Hematopoietic multipotent progenitor cell treated with erythropoietin and hydrocortisone succinate and interleukin-3 and kit ligand, for 8 days (in vitro differentiated cells): ENCODE measurements at regions not wholly inside any gene's neighbourhood (a gene's known extent, or its start where the extent isn't known, plus 50 kb on each side); places are given as distances from the start of the nearest gene placed in this dataset.

Experiments used
- DNase-seq: peaks from one replicate; pipeline ENCODE4 v3.0.0-alpha.2; 2015

DNA sequence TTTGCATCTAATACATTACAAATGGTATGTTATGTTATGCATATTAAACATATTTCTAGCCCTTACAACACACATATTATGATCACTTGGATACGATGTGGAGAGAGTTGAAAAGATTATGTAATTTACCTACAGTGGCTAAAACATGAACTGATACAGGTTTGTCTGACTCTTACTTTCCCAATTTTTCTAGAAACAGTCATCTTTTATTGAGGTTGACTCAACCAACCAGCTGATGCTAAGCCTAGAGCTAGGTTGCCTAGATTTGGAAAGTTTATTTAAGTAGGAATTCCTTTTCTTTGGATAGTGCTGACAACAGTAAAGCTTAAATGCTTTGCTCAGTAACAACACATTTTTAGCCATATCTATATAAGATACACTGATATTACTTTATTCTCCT lies 1215.1 kb downstream of the ADGRL3 start:
- DNase-seq: no peak

DNA sequence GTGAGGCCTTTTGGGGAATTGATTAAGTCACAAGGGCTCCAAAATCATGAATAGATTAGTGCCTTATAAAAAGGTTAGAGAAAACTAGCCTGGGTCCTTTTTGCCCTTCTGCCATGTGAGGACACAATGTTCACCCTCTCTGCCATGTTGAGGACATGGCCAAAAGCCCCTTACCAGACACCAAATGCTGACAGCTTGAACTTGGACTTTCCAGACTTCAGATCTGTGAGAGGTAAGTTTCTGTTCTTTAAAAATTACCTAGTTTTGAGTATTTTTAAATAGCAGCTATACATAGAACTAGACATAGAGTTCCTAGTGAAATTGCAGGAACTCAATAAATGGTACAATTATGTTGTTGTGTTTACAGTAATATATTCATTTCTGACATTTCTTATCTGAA lies 1214.4 kb downstream of the ADGRL3 start:
- DNase-seq: no peak

DNA sequence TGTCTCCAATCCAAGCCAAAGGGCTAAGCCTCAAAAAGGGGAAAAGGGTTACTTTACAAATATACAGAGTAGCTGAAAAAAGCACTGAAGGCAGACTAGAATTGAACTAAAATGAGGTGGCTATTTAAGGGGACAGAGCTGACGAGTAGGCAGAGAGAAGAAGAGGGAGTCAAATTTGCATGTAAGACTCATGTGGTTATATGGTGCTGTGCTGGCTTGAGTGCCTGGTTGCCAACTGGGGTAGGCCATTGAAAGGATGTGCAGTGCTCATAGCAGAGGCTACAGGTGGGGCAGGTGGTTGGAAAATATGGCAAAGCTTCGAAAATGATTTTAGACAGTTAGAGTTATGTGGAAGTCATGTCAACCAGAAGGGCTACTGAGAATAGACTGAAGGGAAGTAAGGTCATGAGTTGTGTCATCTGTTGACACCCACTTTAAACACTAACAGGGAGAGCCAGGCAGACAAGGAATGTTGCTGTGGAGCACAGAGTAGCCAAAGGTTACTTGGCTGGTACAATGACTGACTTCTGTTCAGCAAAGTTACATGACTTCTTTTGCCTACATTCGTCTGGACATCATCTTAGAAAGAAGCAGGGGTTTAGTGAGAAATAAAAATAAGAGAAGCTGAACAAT lies 1210.4 kb downstream of the ADGRL3 start:
- DNase-seq: no peak

DNA sequence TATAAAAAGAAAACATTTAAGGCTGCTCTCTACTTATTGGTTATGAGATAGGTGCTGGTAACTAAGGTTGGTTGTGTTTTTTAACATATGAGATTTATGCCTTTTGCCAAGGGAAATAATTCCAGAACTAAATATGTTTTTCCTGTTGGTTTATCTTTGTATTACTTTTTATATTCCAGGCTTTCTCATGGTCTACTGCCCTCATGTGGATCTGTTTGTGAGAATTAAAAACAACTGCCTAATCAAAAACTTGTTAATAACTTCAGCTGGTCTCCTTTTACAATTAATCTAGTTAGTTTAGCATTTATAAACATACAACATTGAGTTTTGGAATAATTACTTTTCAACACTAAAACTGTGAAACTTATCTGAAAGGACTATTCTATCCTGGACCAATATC lies 1208.3 kb downstream of the ADGRL3 start:
- DNase-seq: no peak

DNA sequence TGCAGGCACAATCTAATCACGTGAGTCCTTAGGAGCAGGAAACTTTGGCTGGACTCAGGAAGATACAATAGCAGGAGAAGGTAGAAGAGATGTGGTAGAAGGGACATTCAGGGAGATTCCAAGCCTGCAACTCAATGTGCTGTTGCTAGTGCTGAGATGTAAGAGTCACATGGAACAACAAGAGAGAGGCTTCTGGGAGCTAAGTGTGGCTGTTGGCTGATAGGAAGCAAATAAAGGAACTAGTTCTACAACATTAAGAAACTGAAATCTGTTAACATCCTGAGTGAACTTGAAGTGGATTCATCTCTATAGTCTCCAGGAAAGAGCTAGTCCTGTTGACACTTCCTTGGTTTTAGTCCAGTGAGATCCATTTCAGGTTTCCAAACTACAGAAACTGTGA lies 1207.4 kb downstream of the ADGRL3 start:
- no peak for DNase-seq

DNA sequence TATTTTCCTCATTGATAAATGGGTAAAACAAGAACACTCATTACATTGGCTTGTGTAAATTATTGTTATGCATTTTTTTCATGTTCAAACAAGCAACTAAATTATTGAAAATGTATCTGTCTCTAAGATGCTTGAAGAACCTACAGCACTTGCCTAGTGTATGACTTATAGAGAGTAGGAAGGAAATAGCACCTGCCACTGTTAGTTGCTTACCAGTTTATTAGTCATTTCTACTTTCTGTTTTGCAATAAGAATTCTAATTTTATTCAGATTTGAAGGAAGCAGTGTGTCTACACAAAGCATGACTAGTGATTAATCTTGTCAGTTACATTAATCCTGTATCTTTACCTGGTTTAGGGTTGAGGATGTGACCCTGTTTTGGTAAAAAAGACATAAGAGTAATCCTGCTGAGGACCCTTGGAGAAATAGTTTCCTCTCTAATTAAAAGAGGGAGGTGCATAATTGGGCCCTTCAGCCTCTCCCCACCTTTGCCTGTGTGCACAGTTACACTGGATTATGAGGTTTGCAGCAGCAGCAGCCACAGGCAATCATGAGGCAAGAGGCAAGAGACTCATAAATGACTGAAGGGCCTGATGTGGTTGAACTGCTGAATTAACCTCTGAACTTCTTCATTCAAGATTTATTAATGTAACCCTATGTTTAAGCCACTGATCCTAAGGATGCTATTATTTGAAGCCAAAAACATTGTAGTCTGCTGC lies 1202.1 kb downstream of the ADGRL3 start:
- DNase-seq: no peak

DNA sequence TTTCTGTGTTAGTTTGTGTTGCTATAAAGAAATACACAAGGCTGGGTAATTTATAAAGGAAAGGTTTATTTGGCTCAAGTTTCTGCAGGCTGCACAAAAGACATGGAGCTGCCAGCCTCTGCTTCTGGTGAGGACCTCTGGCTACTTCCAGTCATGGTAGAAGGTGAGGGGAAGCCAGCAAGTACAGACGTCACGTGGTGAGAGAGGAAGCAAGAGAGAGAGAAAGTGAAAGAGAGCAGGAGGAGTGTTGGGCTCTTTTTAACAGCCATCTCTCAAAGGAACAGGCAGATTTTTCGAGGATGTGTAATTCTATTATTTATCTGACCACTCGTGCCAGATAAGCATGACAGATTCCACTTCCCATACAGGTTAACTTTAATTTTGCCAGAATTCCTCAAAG lies 1199.1 kb downstream of the ADGRL3 start:
- DNase-seq: no peak

DNA sequence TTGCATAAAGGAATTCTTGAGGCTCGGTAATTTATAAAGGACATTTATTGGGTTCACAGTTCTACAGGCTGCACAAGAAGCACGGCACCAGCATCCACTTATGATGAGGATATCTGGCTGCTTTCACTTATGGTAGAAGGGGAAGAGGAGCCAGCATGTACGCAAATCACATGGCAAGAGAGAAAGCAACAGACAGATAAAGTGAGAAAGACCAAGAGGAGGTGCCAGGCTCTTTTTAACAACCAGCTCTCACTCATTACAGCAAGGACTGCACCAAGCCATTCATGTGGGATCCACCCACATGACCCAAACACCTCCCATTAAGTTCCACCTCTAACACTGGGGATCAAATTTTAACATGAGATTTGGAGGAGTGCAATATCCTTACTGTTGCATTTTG lies 1198.2 kb downstream of the ADGRL3 start:
- DNase-seq: no peak

DNA sequence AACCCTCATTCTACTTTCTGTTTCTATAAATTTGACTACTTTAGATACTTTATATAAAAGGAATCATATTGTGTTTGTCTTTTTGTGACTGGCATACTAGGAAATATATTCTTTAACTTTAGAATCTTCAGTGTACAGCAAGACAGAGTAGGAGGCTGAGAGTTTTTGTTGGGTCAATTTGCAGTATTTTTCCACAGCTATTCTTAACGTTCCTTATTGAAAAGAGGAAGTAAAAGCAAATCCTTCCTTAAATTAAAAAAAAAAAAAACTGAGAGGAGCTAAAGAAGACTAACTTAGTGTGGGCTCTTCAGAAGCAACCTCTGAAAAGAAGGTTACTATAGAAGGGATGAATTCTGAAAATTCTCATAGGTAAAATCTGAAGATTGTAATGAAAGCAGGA lies 1194.6 kb downstream of the ADGRL3 start:
- no peak for DNase-seq

DNA sequence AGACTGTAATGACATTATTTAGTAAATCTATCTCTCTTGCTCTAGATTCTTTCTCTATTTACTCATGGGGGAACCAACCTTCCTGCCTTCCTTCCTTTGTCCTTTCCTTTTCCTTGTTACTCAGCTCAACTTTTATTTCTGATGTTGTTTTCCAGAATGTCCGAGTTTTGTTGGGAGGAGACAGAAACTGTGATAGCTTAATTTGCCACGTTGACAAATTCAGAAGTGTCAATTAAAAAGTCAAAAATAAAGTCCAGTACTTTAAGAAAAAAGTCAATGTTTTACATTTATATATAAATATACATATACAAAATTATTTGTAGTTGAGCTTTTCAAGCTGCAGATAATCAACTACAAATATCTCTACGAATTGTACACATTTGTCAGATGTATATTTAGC lies 1187.7 kb downstream of the ADGRL3 start:
- DNase-seq: no peak

DNA sequence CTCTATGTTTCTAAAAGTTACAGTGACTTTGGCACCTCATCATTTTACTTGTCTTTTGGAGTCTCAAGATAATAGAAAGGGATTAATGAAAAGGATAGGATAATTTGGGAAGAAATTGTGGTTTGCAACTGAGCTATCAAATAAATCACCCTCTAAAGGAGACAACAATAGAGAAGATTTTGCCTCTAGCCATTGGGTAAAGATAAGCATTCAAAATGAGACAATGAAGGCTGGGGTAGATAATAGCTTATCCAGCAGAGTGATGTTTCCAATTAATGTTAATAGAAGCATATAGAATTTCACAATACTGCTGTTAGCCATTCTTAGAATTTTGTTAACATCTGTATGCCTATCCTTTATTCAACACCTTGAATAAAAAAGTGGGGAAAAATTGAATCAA lies 1177.6 kb downstream of the ADGRL3 start:
- DNase-seq: no peak

DNA sequence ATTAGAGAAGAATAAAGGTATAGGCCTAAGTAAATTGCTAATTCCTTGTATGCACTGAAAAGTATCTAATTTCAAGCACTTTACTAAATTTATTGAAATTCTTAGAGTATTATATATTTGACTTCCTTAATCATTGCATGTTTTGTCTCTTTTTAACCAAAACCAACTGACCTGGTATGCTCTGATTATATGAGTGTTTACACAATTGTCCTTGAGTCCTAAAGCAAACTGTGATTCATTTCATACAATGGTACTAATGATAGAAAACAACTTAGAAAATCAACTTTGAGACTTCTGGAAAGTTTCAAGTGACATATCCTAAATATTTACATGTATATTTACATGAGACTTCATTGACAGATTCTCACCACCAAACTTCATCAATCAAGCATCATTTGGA lies 1177.1 kb downstream of the ADGRL3 start:
- DNase-seq: no peak

DNA sequence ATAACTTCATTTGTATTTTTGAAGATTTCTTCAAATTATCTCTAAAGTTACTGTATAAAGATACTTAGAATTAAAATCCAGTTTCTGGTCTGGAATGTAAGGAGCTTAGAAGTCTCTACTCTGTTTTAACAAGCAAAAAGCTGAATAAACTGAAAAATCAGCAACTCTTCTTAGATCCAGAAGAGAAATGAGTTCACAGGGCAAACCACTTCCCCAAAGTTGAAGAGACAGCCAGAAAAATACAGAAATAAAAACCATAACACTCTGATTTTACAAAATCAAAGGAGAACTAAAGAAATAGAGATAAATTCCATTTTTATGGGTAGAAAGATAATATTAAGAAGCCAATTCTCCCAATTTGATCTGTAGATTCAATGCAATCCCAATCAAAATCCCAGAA lies 1166.8 kb downstream of the ADGRL3 start:
- DNase-seq: no peak

DNA sequence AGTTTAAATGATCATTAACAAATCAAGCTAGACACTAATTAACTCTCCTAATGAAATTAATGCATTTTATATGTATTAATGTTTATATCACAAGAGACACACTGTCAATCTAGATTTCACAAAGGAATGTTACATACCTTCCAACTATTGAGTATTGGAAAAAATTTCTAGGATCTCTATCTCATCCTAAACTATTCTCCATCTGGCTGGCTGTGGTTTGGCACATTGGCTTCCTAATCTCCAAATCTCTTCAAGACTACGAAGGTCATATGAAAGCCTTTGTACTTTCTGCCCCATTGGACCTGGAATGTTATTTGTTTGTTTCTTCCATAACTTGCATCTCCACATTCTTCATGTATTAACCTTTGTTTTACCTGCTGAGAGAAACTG lies 1160.0 kb downstream of the ADGRL3 start:
- DNase-seq: no peak

DNA sequence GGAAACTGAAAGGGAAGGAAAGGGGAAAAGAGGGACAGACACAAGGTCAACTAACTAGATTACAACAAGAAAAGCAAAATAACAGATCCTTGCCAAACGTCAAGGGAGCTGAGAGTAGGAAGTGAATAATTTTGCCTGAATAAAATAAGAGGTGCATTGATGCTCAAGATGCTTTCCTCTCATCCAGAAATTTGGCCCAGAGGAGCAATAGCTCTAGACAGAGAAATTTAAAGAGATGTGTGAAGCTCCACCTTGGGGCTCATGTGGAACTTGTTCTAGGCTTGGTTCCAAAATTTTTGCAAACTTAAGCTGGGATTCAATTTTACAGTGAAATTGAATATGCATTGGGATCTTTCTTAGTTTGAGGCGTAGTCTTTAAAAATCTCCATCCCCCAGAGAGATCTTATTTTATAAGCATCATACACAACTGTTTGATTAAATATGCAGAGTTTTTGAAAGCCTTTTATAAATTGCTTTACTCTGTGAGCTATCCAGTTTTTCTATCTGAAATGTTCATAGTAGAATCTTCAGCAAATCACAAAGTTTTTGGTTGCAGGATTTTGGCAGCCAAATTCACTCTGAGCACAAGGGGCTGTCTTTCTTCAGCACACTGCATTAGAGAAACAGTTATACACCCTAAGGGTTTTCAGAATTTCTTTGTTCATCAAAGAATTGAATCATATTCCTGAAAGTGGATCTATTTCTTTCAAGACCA lies 1159.5 kb downstream of the ADGRL3 start:
- no peak for DNase-seq

DNA sequence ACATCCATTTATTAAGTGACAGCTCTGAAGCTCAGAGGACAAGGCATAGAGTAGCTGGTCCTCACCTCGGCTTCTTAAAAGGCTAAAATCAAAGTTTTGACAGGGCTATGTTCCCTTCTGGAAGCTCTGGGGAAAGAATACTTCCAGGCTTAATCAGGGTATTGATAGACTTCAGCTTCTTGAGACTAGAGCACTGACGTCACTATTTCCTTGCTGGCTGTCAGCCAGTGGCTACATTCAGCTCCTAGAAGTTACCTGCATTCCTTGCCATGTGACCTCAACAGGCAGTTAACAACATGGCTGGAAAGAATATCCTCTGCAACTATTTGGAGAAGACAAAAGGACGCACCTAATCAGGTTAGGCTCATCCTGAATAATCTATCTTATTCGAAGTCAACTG lies 1144.8 kb downstream of the ADGRL3 start:
- DNase-seq: no peak

DNA sequence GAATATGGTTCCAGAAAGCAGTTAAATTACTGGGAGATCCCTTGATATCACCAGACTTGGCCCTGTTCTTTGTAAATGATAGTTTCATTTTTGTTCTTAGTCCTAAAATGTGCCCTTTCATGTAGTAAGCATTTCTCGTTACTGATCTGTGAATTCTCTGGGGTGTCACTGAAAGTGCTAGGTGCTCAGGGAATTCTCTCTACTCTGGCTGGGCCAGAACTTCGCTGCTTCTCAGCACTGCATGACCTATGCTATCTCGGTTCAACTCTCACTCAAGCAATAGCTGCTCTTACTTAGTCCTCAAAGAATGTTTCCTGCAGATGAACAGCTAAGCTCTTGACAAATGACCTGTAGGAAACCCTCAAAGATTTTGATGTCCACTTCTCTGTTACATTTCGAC lies 1144.3 kb downstream of the ADGRL3 start:
- DNase-seq: no peak

DNA sequence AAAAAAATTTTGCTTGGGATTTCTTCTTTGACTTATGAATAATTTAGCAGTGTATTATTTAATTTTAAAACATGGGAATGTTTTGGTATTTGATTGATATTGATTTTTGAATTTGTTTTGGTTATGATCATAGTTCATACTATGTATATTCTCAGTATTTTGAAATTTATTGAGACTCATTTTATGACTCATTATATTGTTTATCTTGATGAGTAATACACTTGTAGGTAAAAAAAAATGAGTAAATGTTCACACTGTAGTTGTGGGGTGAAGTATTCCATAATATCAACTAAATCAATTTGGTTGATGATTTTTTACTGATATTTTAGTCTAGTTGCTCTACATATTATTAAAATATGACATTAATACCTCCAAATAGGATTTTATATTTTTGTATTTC lies 1142.2 kb downstream of the ADGRL3 start:
- DNase-seq: no peak

DNA sequence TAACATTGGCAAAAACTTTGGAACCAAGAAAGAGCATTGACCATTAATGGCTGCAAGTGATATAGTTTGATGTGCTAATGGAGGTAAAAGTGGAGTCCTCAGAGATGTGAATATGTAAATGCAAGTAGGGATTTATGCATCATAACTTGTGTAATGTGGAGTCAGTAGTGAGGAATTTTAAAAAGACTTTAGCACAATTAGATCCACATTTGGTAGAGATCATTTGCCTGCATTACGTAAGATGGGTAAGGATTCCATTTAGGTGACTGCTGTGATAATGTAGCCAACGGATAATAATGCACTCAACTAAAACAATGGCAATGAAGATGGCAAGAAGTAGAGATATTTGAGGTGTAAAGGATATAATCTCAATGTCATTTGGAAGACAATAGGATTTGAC lies 1128.4 kb downstream of the ADGRL3 start:
- no peak for DNase-seq

DNA sequence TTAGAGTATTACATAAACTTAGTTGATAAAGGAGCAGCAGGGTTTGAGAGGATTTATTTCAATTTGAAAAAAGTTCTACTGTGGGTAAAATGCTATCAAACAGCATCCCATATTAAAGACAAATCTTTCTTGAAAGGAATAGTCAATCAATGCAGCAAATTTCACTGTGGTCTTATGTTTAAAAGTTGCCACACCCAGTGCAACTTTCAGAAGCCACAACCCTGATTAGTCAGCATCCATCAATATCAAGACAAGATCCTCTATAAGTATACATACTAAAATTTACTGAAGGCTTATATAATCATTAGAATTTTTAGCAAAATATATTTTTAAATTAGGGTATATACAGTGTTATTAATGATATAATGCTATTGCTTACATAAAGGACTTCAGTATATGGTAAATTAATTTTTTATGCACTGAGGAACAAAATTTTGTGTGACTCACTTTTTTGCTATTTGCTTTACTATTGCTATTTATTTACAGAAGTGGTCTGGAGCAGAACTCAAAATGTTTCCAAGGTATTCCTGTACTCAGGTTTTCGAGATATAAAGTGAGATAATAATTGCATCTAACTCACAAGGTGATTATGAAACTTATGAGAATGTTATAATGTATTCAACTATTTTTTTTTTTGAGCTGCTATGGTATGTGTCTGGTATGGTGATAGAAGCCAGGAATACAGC lies 1127.6 kb downstream of the ADGRL3 start:
- DNase-seq: no peak

DNA sequence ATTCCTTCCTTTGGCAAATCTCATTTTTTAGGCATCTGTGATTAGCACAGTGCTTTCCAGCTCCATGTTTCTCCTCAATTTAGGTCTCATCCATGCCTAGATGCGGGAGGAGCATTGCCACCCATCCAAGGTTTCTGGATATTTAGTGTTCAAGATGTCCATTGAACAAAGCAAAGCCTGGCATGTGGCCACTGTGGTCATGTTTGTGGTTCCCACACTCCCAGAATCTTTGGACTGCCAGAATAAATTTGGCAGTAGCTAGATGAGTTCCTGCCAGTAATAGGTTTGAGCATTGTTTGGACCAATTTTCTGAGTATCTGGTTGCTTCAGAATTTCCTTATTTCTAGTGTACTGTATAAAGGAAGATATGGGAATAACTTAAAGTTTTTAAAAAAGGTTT lies 1124.1 kb downstream of the ADGRL3 start:
- DNase-seq: no peak

DNA sequence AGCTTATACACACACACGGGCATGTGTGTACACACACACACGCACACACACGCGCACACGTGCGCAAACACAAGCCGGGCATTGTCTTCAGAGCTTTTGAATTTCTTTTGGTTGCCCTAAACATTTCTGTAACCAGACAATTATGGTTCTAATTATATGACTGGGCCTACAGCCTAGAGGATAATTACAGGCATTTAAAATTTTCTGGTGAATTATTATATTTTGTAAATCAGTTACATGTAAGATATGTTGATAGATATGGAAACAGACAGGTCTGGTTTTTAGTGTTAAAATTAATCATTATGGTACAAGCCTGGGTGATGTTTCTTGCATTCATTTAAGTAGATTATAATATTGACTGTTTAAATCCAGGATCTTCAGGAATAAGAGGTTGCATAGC lies 1120.5 kb downstream of the ADGRL3 start:
- DNase-seq: no peak

DNA sequence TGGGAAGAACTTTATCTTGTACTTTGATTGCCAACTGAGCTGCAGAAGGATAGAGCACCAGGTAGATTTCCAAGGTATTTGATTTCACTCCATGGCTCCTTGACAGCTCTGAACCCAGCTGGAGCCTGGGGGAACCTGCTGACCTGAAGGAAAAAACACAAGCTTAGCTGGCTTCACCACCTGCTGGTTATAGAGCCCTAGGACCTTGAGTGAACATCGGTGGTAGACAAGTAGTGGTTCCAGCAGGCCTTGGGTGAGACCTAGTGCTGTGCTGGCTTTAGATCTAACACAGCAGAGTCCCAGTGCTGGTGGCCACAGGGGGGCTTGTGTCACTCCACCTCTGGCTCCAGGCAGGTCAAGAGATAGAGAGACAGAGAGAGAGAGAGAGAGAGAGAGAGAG lies 1102.6 kb downstream of the ADGRL3 start:
- DNase-seq: no peak

DNA sequence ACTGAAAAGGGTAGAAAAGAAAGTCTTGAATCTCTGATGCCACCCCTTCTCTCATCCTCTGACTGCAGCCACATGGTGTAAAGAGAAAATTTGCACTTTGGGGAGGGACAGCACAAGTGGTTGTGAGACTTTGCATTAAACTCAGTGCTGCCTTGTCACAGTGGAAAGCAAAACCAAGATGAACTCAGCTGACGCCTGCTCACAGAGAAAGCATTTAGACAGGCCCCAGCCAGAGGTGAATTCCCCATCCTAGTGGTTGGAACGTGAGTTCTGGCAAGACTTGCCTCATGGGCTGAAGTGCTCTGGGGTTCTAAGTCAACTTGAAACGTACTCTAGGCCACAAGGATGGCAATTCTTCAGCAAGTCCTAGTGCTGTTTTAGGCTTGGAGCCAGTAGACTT lies 1101.4 kb downstream of the ADGRL3 start:
- no peak for DNase-seq
